ENCODE measurements at regions not wholly inside any gene's neighbourhood (a gene's known extent, or its start where the extent isn't known, plus 50 kb on each side); places are given as distances from the start of the nearest gene placed in this dataset.

DNA sequence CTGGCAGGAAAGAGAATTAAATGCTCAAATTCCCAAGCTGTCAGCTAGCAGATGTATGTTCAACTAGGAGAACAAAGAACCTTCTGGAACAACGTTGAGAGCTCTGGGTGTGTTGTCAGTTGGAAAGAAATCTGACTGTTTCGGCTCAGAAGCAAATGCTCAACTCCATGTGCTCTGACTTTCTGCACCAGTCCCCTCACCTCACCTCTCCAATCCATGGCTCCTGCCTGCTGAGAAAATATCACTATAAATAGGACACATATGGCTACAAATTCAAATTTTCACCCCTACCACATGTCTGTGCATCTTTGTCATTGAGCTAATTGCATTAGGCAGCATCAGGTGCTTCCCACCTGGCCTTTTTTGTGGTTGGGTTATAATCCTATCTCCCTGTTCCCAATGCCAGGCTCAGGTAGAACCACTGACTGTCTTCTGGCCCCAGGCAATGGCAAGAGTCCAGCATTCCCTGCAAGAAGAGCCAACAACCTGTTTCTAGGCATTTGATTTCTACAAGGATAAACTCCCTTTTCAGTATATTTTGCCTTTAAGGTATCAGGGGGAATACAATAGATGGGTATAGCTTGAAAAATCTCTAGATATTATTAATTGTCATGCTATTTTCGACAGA is 142.6 kb upstream of the LSM8 start:
- no peak overlapping the region for H3K4me3 ChIP-seq
- no peaks in the 10 kb centered on the region for H3K9me3 ChIP-seq (ENCODE audit: low read depth)
- no peak for TF ChIP-seq EZH2phosphoT487 (IDR thresholded peaks at IDR 0.05; ENCODE audit: low read depth, severe bottlenecking, unreplicated experiment)
- TF ChIP-seq, protein P1, sequence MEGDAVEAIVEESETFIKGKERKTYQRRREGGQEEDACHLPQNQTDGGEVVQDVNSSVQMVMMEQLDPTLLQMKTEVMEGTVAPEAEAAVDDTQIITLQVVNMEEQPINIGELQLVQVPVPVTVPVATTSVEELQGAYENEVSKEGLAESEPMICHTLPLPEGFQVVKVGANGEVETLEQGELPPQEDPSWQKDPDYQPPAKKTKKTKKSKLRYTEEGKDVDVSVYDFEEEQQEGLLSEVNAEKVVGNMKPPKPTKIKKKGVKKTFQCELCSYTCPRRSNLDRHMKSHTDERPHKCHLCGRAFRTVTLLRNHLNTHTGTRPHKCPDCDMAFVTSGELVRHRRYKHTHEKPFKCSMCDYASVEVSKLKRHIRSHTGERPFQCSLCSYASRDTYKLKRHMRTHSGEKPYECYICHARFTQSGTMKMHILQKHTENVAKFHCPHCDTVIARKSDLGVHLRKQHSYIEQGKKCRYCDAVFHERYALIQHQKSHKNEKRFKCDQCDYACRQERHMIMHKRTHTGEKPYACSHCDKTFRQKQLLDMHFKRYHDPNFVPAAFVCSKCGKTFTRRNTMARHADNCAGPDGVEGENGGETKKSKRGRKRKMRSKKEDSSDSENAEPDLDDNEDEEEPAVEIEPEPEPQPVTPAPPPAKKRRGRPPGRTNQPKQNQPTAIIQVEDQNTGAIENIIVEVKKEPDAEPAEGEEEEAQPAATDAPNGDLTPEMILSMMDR (IDR thresholded peaks at IDR 0.05; ENCODE audit: poor library complexity), result no peak
- no peak for TF ChIP-seq EZH2 (IDR thresholded peaks at IDR 0.05; ENCODE audit: borderline replicate concordance)
- no peaks in the 10 kb centered on the region for H3K9me2 ChIP-seq (replicated peaks; ENCODE audit: insufficient read depth)
- H3K27me3 ChIP-seq, result no peaks in the 10 kb centered on the region
- H2AFZ ChIP-seq, result no peak overlapping the region
- H3K27ac ChIP-seq, result no peak overlapping the region
- no peaks in the 10 kb centered on the region for H4K20me1 ChIP-seq (ENCODE audit: insufficient read depth, poor library complexity, severe bottlenecking)
- no peaks in the 10 kb centered on the region for H3K36me3 ChIP-seq (replicated peaks; ENCODE audit: insufficient read depth, low read depth)
- 69% methylated on average over 3 of the region's 3 CpGs for WGBS (ENCODE audit: low lambda C conversion rate, missing lambda C conversion rate)
- no peak overlapping the region for H3K4me2 ChIP-seq
- no peaks in the 10 kb centered on the region for H3K79me2 ChIP-seq
- H3K4me1 ChIP-seq (ENCODE audit: insufficient read depth), result no peaks in the 10 kb centered on the region
- no peak for DNase-seq (ENCODE audit: low spot score)

DNA sequence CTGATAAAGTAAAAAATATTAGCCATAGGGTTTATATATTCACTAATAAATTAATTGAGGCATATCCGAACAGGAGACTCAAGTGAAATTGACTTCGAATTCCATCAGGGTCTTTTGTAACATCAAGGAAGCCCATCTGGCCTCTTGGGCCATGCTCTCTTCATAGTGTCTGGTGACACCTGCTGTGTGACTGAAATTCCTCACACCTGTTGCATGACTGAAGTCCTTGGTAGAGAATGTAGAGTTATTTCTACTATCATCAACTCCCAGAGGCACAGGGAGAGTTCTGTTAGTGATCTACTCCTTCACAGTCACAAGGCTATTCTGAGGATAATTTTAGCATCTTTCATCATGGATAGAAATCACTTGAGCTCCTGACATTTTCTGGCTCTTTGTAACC is 138.3 kb upstream of the LSM8 start:
- Histone ChIP-seq H4K20me1 (ENCODE audit: insufficient read depth, poor library complexity, severe bottlenecking) (no peaks in the 10 kb centered on the region), H3K4me2 (no peak overlapping the region), H3K4me1 (ENCODE audit: insufficient read depth) (no peaks in the 10 kb centered on the region), H3K9me2 (replicated peaks; ENCODE audit: insufficient read depth) (no peaks in the 10 kb centered on the region), H3K9me3 (ENCODE audit: low read depth) (no peaks in the 10 kb centered on the region), H3K27ac (no peak overlapping the region), H3K36me3 (replicated peaks; ENCODE audit: insufficient read depth, low read depth) (no peaks in the 10 kb centered on the region), H3K4me3 (no peak overlapping the region), H2AFZ (no peak overlapping the region), H3K79me2 (no peaks in the 10 kb centered on the region), H3K27me3 (no peaks in the 10 kb centered on the region)
- no peak for DNase-seq (ENCODE audit: low spot score)
- TF ChIP-seq, protein P1 (IDR thresholded peaks at IDR 0.05; ENCODE audit: poor library complexity), result no peak
- no peak for TF ChIP-seq EZH2 (IDR thresholded peaks at IDR 0.05; ENCODE audit: borderline replicate concordance)
- TF ChIP-seq EZH2phosphoT487 (IDR thresholded peaks at IDR 0.05; ENCODE audit: low read depth, severe bottlenecking, unreplicated experiment), result no peak
- 87% methylated on average over 2 of the region's 2 CpGs for WGBS (ENCODE audit: low lambda C conversion rate, missing lambda C conversion rate)

DNA sequence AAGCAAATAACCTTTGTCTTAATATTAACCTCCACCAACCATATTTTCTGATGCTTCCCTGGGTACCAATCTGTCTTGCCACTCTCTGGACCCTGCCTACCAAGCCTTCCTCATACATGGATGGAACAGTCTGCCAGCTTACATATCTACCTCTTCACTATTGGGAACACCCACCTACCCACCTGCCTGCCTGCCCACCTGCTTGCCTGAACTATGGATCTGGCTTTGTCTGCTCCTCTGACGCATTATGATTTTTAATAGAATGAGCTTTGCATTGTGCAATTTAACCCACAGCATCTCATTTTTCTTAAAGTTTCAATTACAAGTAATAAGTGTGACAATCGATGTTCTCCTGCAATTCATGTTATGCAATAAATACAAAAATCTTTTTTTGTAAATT is 137.9 kb upstream of the LSM8 start:
- H3K9me2 ChIP-seq (replicated peaks; ENCODE audit: insufficient read depth), result no peaks in the 10 kb centered on the region
- TF ChIP-seq, protein P1 (IDR thresholded peaks at IDR 0.05; ENCODE audit: poor library complexity), result no peak
- no peak for TF ChIP-seq EZH2 (IDR thresholded peaks at IDR 0.05; ENCODE audit: borderline replicate concordance)
- TF ChIP-seq EZH2phosphoT487 (IDR thresholded peaks at IDR 0.05; ENCODE audit: low read depth, severe bottlenecking, unreplicated experiment), result no peak
- H3K36me3 ChIP-seq (replicated peaks; ENCODE audit: insufficient read depth, low read depth), result no peaks in the 10 kb centered on the region
- no peaks in the 10 kb centered on the region for H3K79me2 ChIP-seq
- no peak overlapping the region for H3K4me2 ChIP-seq
- H3K27ac ChIP-seq, result no peak overlapping the region
- H3K4me1 ChIP-seq (ENCODE audit: insufficient read depth), result no peaks in the 10 kb centered on the region
- H3K27me3 ChIP-seq, result no peaks in the 10 kb centered on the region
- no peak overlapping the region for H2AFZ ChIP-seq
- H3K4me3 ChIP-seq, result no peak overlapping the region
- WGBS (ENCODE audit: low lambda C conversion rate, missing lambda C conversion rate), result 95% methylated on average over 2 of the region's 2 CpGs
- DNase-seq (ENCODE audit: low spot score), result no peak
- H4K20me1 ChIP-seq (ENCODE audit: insufficient read depth, poor library complexity, severe bottlenecking), result no peaks in the 10 kb centered on the region
- H3K9me3 ChIP-seq (ENCODE audit: low read depth), result no peaks in the 10 kb centered on the region
